H9 (cell line): ENCODE measurements at regions not wholly inside any gene's neighbourhood (a gene's known extent, or its start where the extent isn't known, plus 50 kb on each side); places are given as distances from the start of the nearest gene placed in this dataset.

ENCODE experiments used
- DNase-seq: peaks from one replicate; pipeline ENCODE4 v3.0.0-alpha.2; 2017
- H2AFZ ChIP-seq: one replicate; pipeline ENCODE4 v1.6.1; 2013; ENCODE audit warnings: mild to moderate bottlenecking, low read length, control low read depth, moderate library complexity
- H2AK5ac ChIP-seq: 2 replicates; pipeline ENCODE4 v1.6.1; 2013; ENCODE audit warnings: low read length, control low read depth, mixed read lengths; ENCODE audit not compliant: insufficient read length
- H2BK120ac ChIP-seq: one replicate; pipeline ENCODE4 v1.6.1; 2013; ENCODE audit warnings: low read depth, mild to moderate bottlenecking, low read length, control low read depth, inconsistent platforms; ENCODE audit not compliant: poor library complexity, severe bottlenecking
- H2BK12ac ChIP-seq: 2 replicates; pipeline ENCODE4 v1.6.1; 2013; ENCODE audit warnings: low read length, control low read depth, mixed read lengths, low read depth; ENCODE audit not compliant: insufficient read length
- H2BK15ac ChIP-seq: 2 replicates; pipeline ENCODE4 v1.6.1; 2013; ENCODE audit warnings: low read depth, low read length, control low read depth
- H2BK20ac ChIP-seq: one replicate; pipeline ENCODE4 v1.6.1; 2013; ENCODE audit warnings: low read depth, mild to moderate bottlenecking, low read length, control low read depth, inconsistent platforms; ENCODE audit not compliant: poor library complexity, severe bottlenecking
- H2BK5ac ChIP-seq: 2 replicates; pipeline ENCODE4 v1.6.1; 2013; ENCODE audit warnings: low read length, control low read depth, mixed read lengths; ENCODE audit not compliant: insufficient read length
- H3K14ac ChIP-seq: 2 replicates; pipeline ENCODE4 v1.6.1; 2013; ENCODE audit warnings: low read length, control low read depth; ENCODE audit not compliant: insufficient read depth
- H3K18ac ChIP-seq: 2 replicates; pipeline ENCODE4 v1.6.1; 2013; ENCODE audit warnings: low read depth, mild to moderate bottlenecking, mixed read lengths, low read length, control low read depth; ENCODE audit not compliant: insufficient read length
- H3K23ac ChIP-seq: 2 replicates; pipeline ENCODE4 v1.6.1; 2013; ENCODE audit warnings: low read length, control low read depth, mixed read lengths, low read depth; ENCODE audit not compliant: insufficient read length
- H3K23me2 ChIP-seq: 2 replicates; pipeline ENCODE4 v1.6.1; 2013; ENCODE audit warnings: low read depth, mild to moderate bottlenecking, mixed read lengths, low read length, control low read depth; ENCODE audit not compliant: insufficient read length, poor library complexity, severe bottlenecking
- H3K27ac ChIP-seq: 2 replicates; pipeline ENCODE4 v1.5.1; 2013; ENCODE audit warnings: low read length, control low read depth, mixed read lengths, low read depth; ENCODE audit not compliant: insufficient read length
- H3K27me3 ChIP-seq: 2 replicates; pipeline ENCODE4 v1.6.1; 2013; ENCODE audit warnings: low read length, control low read depth, inconsistent platforms; ENCODE audit not compliant: insufficient read depth
- H3K4ac ChIP-seq: 2 replicates; pipeline ENCODE4 v1.6.1; 2013; ENCODE audit warnings: low read depth, mild to moderate bottlenecking, control low read depth, inconsistent platforms, low read length, moderate library complexity
- H3K4me1 ChIP-seq: 2 replicates; pipeline ENCODE4 v1.6.1; 2013; ENCODE audit warnings: low read length, control low read depth, inconsistent platforms; ENCODE audit not compliant: insufficient read depth
- H3K4me2 ChIP-seq: 2 replicates; pipeline ENCODE4 v1.6.1; 2013; ENCODE audit warnings: low read length, control low read depth, mixed read lengths; ENCODE audit not compliant: insufficient read length, insufficient read depth
- H3K56ac ChIP-seq: 2 replicates; pipeline ENCODE4 v1.6.1; 2013; ENCODE audit warnings: low read depth, mild to moderate bottlenecking, mixed read lengths, low read length, control low read depth; ENCODE audit not compliant: insufficient read length
- H3K79me1 ChIP-seq: 2 replicates; pipeline ENCODE4 v1.6.1; 2013; ENCODE audit warnings: low read depth, mild to moderate bottlenecking, moderate library complexity, low read length, control low read depth, inconsistent platforms; ENCODE audit not compliant: insufficient read depth, poor library complexity, severe bottlenecking
- H3K79me2 ChIP-seq: 2 replicates; pipeline ENCODE4 v1.6.1; 2013; ENCODE audit warnings: low read length, control low read depth, inconsistent platforms; ENCODE audit not compliant: insufficient read depth
- H3K9ac ChIP-seq: 2 replicates; pipeline ENCODE4 v1.6.1; 2013; ENCODE audit warnings: low read length, control low read depth, mixed read lengths; ENCODE audit not compliant: insufficient read length; ENCODE audit errors: extremely low read depth
- H3K9me3 ChIP-seq: one replicate; pipeline ENCODE4 v1.6.1; 2013; ENCODE audit warnings: low read depth, low read length, inconsistent platforms; ENCODE audit not compliant: control insufficient read depth
- H3T11ph ChIP-seq: one replicate; pipeline ENCODE4 v1.6.1; 2013; ENCODE audit warnings: mild to moderate bottlenecking, low read length, control low read depth, inconsistent platforms
- H4K20me1 ChIP-seq: one replicate; pipeline ENCODE4 v1.6.1; 2013; ENCODE audit not compliant: control insufficient read depth, insufficient read length, insufficient read depth
- H4K5ac ChIP-seq: 2 replicates; pipeline ENCODE4 v1.6.1; 2013; ENCODE audit warnings: low read depth, mild to moderate bottlenecking, mixed read lengths, low read length, control low read depth; ENCODE audit not compliant: insufficient read length
- H4K8ac ChIP-seq: replicated peaks from 2 replicates; pipeline ENCODE4 v1.6.1; 2013; ENCODE audit warnings: low read length, control low read depth, mixed read lengths, low read depth; ENCODE audit not compliant: insufficient read length
- H4K91ac ChIP-seq: 2 replicates; pipeline ENCODE4 v1.6.1; 2013; ENCODE audit warnings: low read depth, mild to moderate bottlenecking, moderate library complexity, mixed read lengths, low read length, control low read depth; ENCODE audit not compliant: insufficient read length
- H3K27ac Mint-ChIP-seq, 3 experiments: 2 replicates in 2 of 3; 3 replicates in 1 of 3; pipeline ENCODE4 v1.8.0; 2020 to 2021; ENCODE audit warnings: mixed read lengths in 3 of 3, mild to moderate bottlenecking in 1 of 3, moderate library complexity in 1 of 3
- H3K27me3 Mint-ChIP-seq: 2 replicates; pipeline ENCODE4 v1.8.0; 2021; ENCODE audit warnings: low read depth, mild to moderate bottlenecking, moderate library complexity, mixed read lengths
- H3K36me3 Mint-ChIP-seq, 3 experiments: 2 replicates in 2 of 3; 3 replicates in 1 of 3; pipeline ENCODE4 v1.8.0; 2020 to 2021; ENCODE audit warnings: low read depth in 3 of 3, mixed read lengths in 3 of 3; ENCODE audit not compliant: insufficient read depth in 1 of 3
- H3K4me1 Mint-ChIP-seq, 2 experiments: 2 replicates each; pipeline ENCODE4 v1.8.0; 2020; ENCODE audit warnings: mixed read lengths in 2 of 2
- H3K4me3 Mint-ChIP-seq, 2 experiments: 2 replicates in 1 of 2; 3 replicates in 1 of 2; pipeline ENCODE4 v1.8.0; 2020 to 2021; ENCODE audit warnings: mild to moderate bottlenecking in 2 of 2, mixed read lengths in 2 of 2, moderate library complexity in 1 of 2
- H3K9me3 Mint-ChIP-seq, 2 experiments: 2 replicates in 1 of 2; 3 replicates in 1 of 2; pipeline ENCODE4 v1.8.0; 2020; ENCODE audit warnings: mild to moderate bottlenecking in 2 of 2, mixed read lengths in 2 of 2, moderate library complexity in 1 of 2
- WGBS: extraction: QIAGEN DNeasy Blood & Tissue Kit; methylation state at CpG from one replicate; pipeline ENCODE4 v1.1.7; 2013; ENCODE audit warnings: missing lambda C conversion rate, low lambda C conversion rate, mixed read lengths; ENCODE audit not compliant: insufficient read length; ENCODE audit errors: extremely low coverage; 5-methylcytosine and 5-hydroxymethylcytosine counted together
- TF ChIP-seq, protein P1 (sequence below): fragments of 200-600 bp; sonication (generic); conservative IDR thresholded peaks from 3 replicates; pipeline ENCODE4 v1.8.0; 2021; ENCODE audit warnings: antibody characterized with exemption, mild to moderate bottlenecking

DNA sequence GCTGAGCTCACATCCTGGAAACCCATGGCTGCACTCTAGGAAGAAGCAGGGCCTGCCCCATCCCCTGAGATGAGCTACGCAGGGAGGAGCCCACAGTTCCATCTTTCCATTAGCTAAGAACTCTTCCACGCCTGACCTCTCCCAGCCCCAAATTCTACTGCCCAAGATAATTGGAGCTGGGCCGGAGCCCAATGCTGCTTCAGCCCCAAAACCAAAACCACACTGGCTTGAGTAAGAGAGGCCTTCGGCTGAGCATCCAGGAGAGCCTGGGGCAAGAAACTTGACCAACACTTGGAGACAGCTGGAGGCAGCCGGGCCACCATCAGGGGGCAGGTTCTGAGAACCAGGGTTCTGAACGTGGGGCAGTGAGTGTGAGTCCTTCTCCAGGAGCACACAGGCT is 116.1 kb upstream of the ZMIZ1 start:
- H2BK12ac ChIP-seq, result no peak overlapping the region
- no peak overlapping the region for H2AFZ ChIP-seq
- Mint-ChIP-seq H3K27me3 (peaks cover 12% of the 10 kb centered on the region), H3K27ac (no peak overlapping the region), H3K4me1 (peaks cover 6 to 8% of the 10 kb centered on the region in 2 experiments), H3K36me3 (no peaks in the 10 kb centered on the region; a peak in 1 of 7 replicates), H3K4me3 (no peak overlapping the region), H3K9me3 (no peaks in the 10 kb centered on the region; a peak in 1 of 5 replicates)
- DNase-seq, result no peak
- no peaks in the 10 kb centered on the region; the same call in 1 of the 2 replicates for H3K27me3 ChIP-seq
- H3K23ac ChIP-seq, result no peak overlapping the region
- TF ChIP-seq, protein P1, sequence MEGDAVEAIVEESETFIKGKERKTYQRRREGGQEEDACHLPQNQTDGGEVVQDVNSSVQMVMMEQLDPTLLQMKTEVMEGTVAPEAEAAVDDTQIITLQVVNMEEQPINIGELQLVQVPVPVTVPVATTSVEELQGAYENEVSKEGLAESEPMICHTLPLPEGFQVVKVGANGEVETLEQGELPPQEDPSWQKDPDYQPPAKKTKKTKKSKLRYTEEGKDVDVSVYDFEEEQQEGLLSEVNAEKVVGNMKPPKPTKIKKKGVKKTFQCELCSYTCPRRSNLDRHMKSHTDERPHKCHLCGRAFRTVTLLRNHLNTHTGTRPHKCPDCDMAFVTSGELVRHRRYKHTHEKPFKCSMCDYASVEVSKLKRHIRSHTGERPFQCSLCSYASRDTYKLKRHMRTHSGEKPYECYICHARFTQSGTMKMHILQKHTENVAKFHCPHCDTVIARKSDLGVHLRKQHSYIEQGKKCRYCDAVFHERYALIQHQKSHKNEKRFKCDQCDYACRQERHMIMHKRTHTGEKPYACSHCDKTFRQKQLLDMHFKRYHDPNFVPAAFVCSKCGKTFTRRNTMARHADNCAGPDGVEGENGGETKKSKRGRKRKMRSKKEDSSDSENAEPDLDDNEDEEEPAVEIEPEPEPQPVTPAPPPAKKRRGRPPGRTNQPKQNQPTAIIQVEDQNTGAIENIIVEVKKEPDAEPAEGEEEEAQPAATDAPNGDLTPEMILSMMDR, result no peak
- no peak overlapping the region for H4K8ac ChIP-seq
- H4K5ac ChIP-seq, result no peak overlapping the region
- no peaks in the 10 kb centered on the region for H4K20me1 ChIP-seq
- H4K91ac ChIP-seq, result no peak overlapping the region
- no peaks in the 10 kb centered on the region for H3K4me1 ChIP-seq
- H3K56ac ChIP-seq, result no peak overlapping the region
- H3K27ac ChIP-seq, result no peak overlapping the region
- no peak overlapping the region for H3K9ac ChIP-seq
- H2BK120ac ChIP-seq, result no peak overlapping the region
- no peak overlapping the region for H3K4me2 ChIP-seq
- no peak overlapping the region for H2AK5ac ChIP-seq
- H3K14ac ChIP-seq, result no peak overlapping the region
- H2BK15ac ChIP-seq, result no peak overlapping the region
- WGBS, result no CpG with 5 or more reads among the region's 6 CpGs
- H3K18ac ChIP-seq, result no peak overlapping the region
- no peaks in the 10 kb centered on the region for H3K9me3 ChIP-seq
- H3K23me2 ChIP-seq, result no peaks in the 10 kb centered on the region
- no peak overlapping the region for H3K4ac ChIP-seq
- H3K79me1 ChIP-seq, result no peaks in the 10 kb centered on the region
- H3K79me2 ChIP-seq, result no peaks in the 10 kb centered on the region
- H2BK20ac ChIP-seq, result no peak overlapping the region
- no peak overlapping the region for H2BK5ac ChIP-seq
- H3T11ph ChIP-seq, result no peak overlapping the region
